HEK293T (cell line): ENCODE measurements at regions not wholly inside any gene's neighbourhood (a gene's known extent, or its start where the extent isn't known, plus 50 kb on each side); places are given as distances from the start of the nearest gene placed in this dataset.

ENCODE experiments used
- CTCF ChIA-PET: fragments of 350-600 bp; formaldehyde crosslinking; extraction: SDS; loops from one replicate; lab custom pipeline; 2021; ENCODE audit warnings: antibody characterized with exemption, inconsistent platforms; lab: Yijun Ruan, JAX
- POLR2A ChIA-PET: fragments of 350-600 bp; formaldehyde crosslinking; extraction: SDS; loops from one replicate; lab custom pipeline; 2020; ENCODE audit warnings: antibody characterized with exemption, inconsistent platforms; lab: Yijun Ruan, JAX
- DNase-seq: peaks from one replicate; pipeline ENCODE4 v3.0.0; 2012; ENCODE audit warnings: mixed read lengths; ENCODE audit errors: extremely low spot score
- ARNT ChIP-seq: fragments of 450-650 bp; IDR thresholded peaks from 2 replicates; pipeline ENCODE4 v1.6.1; 2017; ENCODE audit warnings: mild to moderate bottlenecking
- BHLHE40 ChIP-seq: fragments of 450-650 bp; IDR thresholded peaks from 2 replicates; pipeline ENCODE4 v1.6.1; 2016; ENCODE audit warnings: mild to moderate bottlenecking, moderate library complexity, borderline replicate concordance
- CTBP1 ChIP-seq: fragments of 450-650 bp; IDR thresholded peaks from 2 replicates; pipeline ENCODE4 v1.6.1; 2016; ENCODE audit warnings: borderline replicate concordance
- ELF4 ChIP-seq: fragments of 450-650 bp; IDR thresholded peaks from 2 replicates; pipeline ENCODE4 v1.6.1; 2017; ENCODE audit warnings: antibody characterized with exemption
- FOXA1 ChIP-seq: fragments of 450-650 bp; IDR thresholded peaks from 2 replicates; pipeline ENCODE4 v1.6.1; 2016; ENCODE audit warnings: mild to moderate bottlenecking
- FOXK2 ChIP-seq: fragments of 450-650 bp; IDR thresholded peaks from 2 replicates; pipeline ENCODE4 v1.6.1; 2016; ENCODE audit warnings: mild to moderate bottlenecking
- FOXM1 ChIP-seq: fragments of 450-650 bp; IDR thresholded peaks from 2 replicates; pipeline ENCODE4 v1.6.1; 2017; ENCODE audit warnings: mild to moderate bottlenecking, borderline replicate concordance
- HDGF ChIP-seq: fragments of 450-650 bp; IDR thresholded peaks from 2 replicates; pipeline ENCODE4 v1.6.1; 2017; ENCODE audit warnings: antibody characterized with exemption, borderline replicate concordance
- L3MBTL2 ChIP-seq: fragments of 450-650 bp; conservative IDR thresholded peaks from 2 replicates; pipeline ENCODE4 v1.6.1; 2016; ENCODE audit warnings: mild to moderate bottlenecking
- LEF1 ChIP-seq: fragments of 450-650 bp; IDR thresholded peaks from 2 replicates; pipeline ENCODE4 v1.6.1; 2017; ENCODE audit warnings: mild to moderate bottlenecking, borderline replicate concordance
- NFRKB ChIP-seq: fragments of 450-650 bp; IDR thresholded peaks from 2 replicates; pipeline ENCODE4 v1.6.1; 2016; ENCODE audit warnings: mild to moderate bottlenecking, moderate library complexity
- SP1 ChIP-seq: fragments of 450-650 bp; IDR thresholded peaks from 2 replicates; pipeline ENCODE4 v1.6.1; 2017
- SUZ12 ChIP-seq: fragments of 450-650 bp; IDR thresholded peaks from 2 replicates; pipeline ENCODE4 v1.6.1; 2016; ENCODE audit warnings: mild to moderate bottlenecking
- TARDBP ChIP-seq: fragments of 450-650 bp; IDR thresholded peaks from 2 replicates; pipeline ENCODE4 v1.6.1; 2016
- ZNF384 ChIP-seq: fragments of 450-650 bp; IDR thresholded peaks from 2 replicates; pipeline ENCODE4 v1.6.1; 2016
- TF ChIP-seq, protein P1 (sequence below): fragments of 450-650 bp; IDR thresholded peaks from 2 replicates; pipeline ENCODE4 v1.6.1; 2016

DNA sequence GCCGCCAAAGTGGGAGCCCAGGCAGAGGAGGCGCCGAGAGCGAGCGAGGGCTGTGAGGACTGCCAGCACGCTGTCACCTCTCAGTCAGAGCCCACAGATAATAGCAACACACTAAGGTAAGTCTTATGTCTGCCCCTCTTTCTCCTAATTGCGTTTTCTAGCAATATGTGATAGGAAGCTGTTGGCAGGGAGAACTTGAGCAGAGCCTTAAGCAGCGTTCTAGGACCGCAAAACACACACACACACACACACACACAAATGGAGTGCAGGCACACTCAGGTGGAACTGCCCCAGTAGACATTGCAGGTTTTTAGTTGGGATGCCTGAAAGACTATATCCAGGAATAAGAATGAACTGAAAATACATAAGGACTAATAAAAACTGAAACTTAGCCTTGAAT, 1188.5 kb downstream of the NXPH1 start:
- ChIA-PET POLR2A (no interaction called here), CTCF (no interaction called here)
- TF ChIP-seq BHLHE40: no peak
- TF ChIP-seq LEF1: no peak
- TF ChIP-seq ARNT: no peak
- no peak for DNase-seq

DNA sequence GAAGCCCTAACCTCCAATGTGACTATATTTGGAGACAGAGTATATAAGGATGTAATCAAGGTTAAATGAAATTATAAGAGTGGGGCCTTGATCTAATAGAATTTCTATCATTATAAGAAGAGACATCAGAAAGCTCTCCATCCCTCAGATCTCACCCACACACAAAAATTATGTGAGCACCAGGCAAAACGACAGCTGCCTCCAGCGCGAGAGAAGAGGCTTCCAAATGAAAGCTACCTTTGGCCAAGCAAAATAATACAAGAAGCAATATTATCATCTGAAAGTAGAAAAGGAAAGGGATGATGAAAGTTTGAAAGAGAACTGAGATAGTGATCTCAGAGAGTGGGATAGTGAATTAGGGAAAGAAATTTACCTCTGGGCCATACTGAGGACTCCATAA, 1192.5 kb downstream of the NXPH1 start:
- CTCF ChIA-PET: no interaction called here
- POLR2A ChIA-PET: no interaction called here
- TF ChIP-seq SP1 (no peak), ZNF384 (no peak), LEF1 (no peak), FOXA1 (no peak), CTBP1 (no peak), NFRKB (no peak)
- DNase-seq: no peak

DNA sequence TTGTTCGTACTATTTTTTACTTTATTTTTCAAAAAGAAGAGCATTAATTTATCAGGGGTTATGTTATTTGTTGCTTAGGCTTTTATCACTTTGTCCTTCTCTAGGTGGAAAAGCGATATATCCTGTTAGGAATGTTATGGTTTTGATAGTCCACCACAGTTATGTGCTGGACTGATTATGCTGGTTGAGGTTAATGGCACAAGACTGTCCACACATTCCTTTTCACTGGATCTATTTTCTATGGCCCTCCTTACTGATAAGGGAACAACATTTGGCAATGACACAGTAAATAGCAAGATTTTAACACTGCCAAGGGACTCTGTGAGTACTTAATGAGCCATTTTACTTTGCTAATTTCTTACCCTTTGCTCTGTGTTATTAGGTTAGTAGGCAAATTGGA, 1212.3 kb downstream of the NXPH1 start:
- CTCF ChIA-PET: no interaction called here
- POLR2A ChIA-PET: no interaction called here
- TF ChIP-seq, protein P1, sequence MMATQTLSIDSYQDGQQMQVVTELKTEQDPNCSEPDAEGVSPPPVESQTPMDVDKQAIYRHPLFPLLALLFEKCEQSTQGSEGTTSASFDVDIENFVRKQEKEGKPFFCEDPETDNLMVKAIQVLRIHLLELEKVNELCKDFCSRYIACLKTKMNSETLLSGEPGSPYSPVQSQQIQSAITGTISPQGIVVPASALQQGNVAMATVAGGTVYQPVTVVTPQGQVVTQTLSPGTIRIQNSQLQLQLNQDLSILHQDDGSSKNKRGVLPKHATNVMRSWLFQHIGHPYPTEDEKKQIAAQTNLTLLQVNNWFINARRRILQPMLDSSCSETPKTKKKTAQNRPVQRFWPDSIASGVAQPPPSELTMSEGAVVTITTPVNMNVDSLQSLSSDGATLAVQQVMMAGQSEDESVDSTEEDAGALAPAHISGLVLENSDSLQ: no peak
- TF ChIP-seq FOXM1 (no peak), ELF4 (no peak), NFRKB (no peak), LEF1 (no peak), SUZ12 (no peak), FOXK2 (no peak), SP1 (no peak), ARNT (no peak), HDGF (no peak), TARDBP (no peak), L3MBTL2 (no peak), FOXA1 (no peak), BHLHE40 (no peak)
- DNase-seq: no peak

DNA sequence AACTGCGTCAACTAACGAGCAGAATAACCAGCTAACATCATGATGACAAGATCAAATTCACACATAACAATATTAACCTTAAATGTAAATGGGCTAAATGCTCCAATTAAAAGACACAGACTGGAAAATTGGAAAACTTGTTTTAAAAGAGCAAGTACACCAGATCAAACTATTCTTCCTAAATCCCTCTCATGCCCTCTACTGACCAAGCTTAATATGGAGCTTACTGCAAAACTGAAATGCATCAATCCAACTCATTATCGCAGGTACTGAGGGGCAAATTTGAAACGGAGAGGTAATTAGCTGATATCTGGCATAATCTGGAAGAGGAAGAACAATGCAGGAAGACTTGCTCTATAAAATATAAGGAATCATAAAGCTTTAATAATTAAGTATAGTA, 1223.8 kb downstream of the NXPH1 start:
- DNase-seq: no peak
- POLR2A ChIA-PET: no interaction called here
- no peak for TF ChIP-seq ARNT
- TF ChIP-seq BHLHE40: no peak
- TF ChIP-seq LEF1: no peak
- no peak for TF ChIP-seq ZNF384
- TF ChIP-seq NFRKB: no peak
- TF ChIP-seq TARDBP: no peak
- no peak for TF ChIP-seq FOXK2
- TF ChIP-seq FOXM1: no peak
- no peak for TF ChIP-seq ELF4
- no peak for TF ChIP-seq SP1
- TF ChIP-seq HDGF: no peak
- no peak for TF ChIP-seq CTBP1
- no peak for TF ChIP-seq FOXA1
- TF ChIP-seq SUZ12: no peak
- TF ChIP-seq L3MBTL2: no peak
- TF ChIP-seq, protein P1: no peak
- CTCF ChIA-PET: no interaction called here

DNA sequence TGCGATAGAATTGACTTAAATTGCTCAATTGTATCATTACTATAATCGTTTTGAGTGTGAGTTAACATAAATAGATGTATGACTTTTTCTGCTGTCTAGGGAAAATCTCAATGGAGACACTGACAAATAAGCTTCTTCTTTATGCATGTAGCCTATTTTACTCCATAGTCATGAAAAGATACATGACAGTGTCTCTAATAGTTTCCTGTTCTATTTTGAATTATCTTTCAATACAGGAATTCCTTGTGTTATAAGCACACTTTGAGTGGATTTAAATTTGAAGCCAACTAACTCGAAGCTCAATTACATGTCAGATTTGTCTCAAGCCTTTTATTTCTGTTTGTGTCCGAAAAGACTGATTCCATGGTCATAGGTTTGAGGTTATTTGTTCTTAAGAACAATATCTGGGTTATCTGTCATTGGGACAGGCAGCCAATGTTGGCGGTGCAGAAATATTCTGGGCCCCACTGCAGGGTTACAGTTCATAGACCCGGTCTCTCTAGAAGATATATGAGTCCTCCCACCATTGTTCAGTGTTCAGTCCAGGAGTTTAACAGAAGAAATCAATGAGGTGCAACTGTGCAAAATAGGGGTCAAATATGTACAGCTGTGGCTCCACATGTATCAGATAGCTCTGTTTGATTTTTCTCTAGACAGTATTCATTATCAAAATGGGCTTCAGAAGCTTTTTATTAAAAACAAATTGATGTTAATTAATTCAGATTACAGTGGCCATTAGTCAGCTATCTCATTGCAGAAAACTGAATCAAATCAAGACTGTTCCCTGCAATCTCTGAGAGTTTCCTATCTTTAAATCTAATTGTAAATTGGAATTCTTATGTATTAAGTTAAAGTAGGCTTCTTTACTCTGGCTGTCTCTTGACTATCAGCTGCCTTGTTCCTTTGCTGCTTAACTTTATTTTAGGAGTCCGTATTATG, 1238.8 kb downstream of the NXPH1 start:
- CTCF ChIA-PET: no interaction called here
- TF ChIP-seq FOXK2: no peak
- no peak for TF ChIP-seq NFRKB
- no peak for TF ChIP-seq FOXA1
- no peak for TF ChIP-seq SP1
- TF ChIP-seq FOXM1: no peak
- no peak for TF ChIP-seq ELF4
- no peak for TF ChIP-seq ZNF384
- no peak for TF ChIP-seq TARDBP
- TF ChIP-seq L3MBTL2: no peak
- TF ChIP-seq ARNT: no peak
- TF ChIP-seq, protein P1: no peak
- no peak for TF ChIP-seq SUZ12
- TF ChIP-seq HDGF: no peak
- no peak for TF ChIP-seq CTBP1
- no peak for TF ChIP-seq BHLHE40
- TF ChIP-seq LEF1: no peak
- DNase-seq: no peak
- POLR2A ChIA-PET: no interaction called here

DNA sequence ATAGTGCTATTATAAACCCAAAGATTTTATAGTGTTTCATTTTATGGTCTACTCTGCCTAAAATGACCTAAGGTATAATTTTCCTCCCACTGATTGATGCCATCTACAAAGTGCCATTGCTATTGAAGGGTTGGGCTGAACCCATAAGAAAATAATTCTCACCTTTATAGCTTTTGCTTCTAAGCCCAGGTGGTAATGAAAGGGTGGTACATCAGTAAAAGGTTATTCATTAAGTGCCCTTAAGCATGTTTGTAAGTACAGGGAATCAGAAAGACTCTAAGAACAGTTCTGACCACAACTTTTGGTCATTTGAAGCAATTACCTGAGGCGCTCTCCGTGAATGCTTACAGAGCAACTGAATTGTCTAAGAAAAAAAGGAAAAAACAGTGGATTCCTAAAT, 1247.3 kb downstream of the NXPH1 start:
- POLR2A ChIA-PET: no interaction called here
- CTCF ChIA-PET: no interaction called here
- DNase-seq: no peak
- TF ChIP-seq SP1 (no peak), BHLHE40 (no peak), SUZ12 (no peak), ARNT (no peak)
